Mesenchymal stem cell (in vitro differentiated cells and primary cell): ENCODE measurements at regions not wholly inside any gene's neighbourhood (a gene's known extent, or its start where the extent isn't known, plus 50 kb on each side); places are given as distances from the start of the nearest gene placed in this dataset.

Source experiments
- DNase-seq: peaks from one replicate; pipeline ENCODE4 v3.0.0-alpha.2; 2013
- H2AFZ ChIP-seq: one replicate; pipeline ENCODE4 v1.6.1; 2013; ENCODE audit warnings: low read depth, mild to moderate bottlenecking, control low read depth, inconsistent platforms, low read length, moderate library complexity
- H2AK5ac ChIP-seq: 2 replicates; pipeline ENCODE4 v1.6.1; 2013; ENCODE audit warnings: low read length, moderate library complexity, mild to moderate bottlenecking, inconsistent platforms; ENCODE audit not compliant: severe bottlenecking
- H2BK120ac ChIP-seq: one replicate; pipeline ENCODE4 v1.6.1; 2013; ENCODE audit warnings: low read depth, mild to moderate bottlenecking, inconsistent platforms, low read length, moderate library complexity
- H2BK12ac ChIP-seq, 2 experiments: one replicate each; pipeline ENCODE4 v1.6.1; 2013; ENCODE audit warnings: inconsistent platforms in 2 of 2, low read length in 2 of 2, mild to moderate bottlenecking in 2 of 2, moderate library complexity in 2 of 2, control low read depth in 1 of 2
- H2BK15ac ChIP-seq: one replicate; pipeline ENCODE4 v1.6.1; 2013; ENCODE audit warnings: mild to moderate bottlenecking, low read depth, inconsistent platforms; ENCODE audit not compliant: poor library complexity, severe bottlenecking
- H2BK5ac ChIP-seq: 2 replicates; pipeline ENCODE4 v1.6.1; 2013; ENCODE audit warnings: low read depth, mild to moderate bottlenecking, low read length, control low read depth, inconsistent platforms; ENCODE audit not compliant: poor library complexity, severe bottlenecking
- H3K14ac ChIP-seq, 2 experiments: one replicate each; pipeline ENCODE4 v1.6.1; 2013; ENCODE audit warnings: inconsistent platforms in 2 of 2, low read length in 2 of 2, control low read depth in 1 of 2, mild to moderate bottlenecking in 1 of 2, moderate library complexity in 1 of 2
- H3K18ac ChIP-seq, 2 experiments: one replicate each; pipeline ENCODE4 v1.6.1; 2013; ENCODE audit warnings: inconsistent platforms in 2 of 2, low read length in 2 of 2, control low read depth in 1 of 2, low read depth in 1 of 2, mild to moderate bottlenecking in 1 of 2
- H3K23ac ChIP-seq, 2 experiments: one replicate each; pipeline ENCODE4 v1.6.1; 2013; ENCODE audit warnings: inconsistent platforms in 2 of 2, low read length in 2 of 2, mild to moderate bottlenecking in 2 of 2, moderate library complexity in 2 of 2, control low read depth in 1 of 2
- H3K27ac ChIP-seq: 2 replicates; pipeline ENCODE4 v1.5.1; 2013; ENCODE audit warnings: mild to moderate bottlenecking, moderate library complexity, low read length, control low read depth, inconsistent platforms; ENCODE audit not compliant: poor library complexity, severe bottlenecking
- H3K27me3 ChIP-seq, 2 experiments: 2 replicates each; pipeline versions ENCODE4 v1.6.1 to v1.7.0; 2013; ENCODE audit warnings: low read length in 2 of 2, mild to moderate bottlenecking in 2 of 2, moderate library complexity in 2 of 2, control low read depth in 1 of 2, inconsistent platforms in 1 of 2; ENCODE audit not compliant: control insufficient read depth in 1 of 2, insufficient read depth in 1 of 2
- H3K36me3 ChIP-seq, 2 experiments: 2 replicates each; pipeline versions ENCODE4 v1.6.1 to v1.7.0; 2013; ENCODE audit warnings: low read length in 2 of 2, control low read depth in 1 of 2, inconsistent platforms in 1 of 2, low read depth in 1 of 2, mild to moderate bottlenecking in 1 of 2; ENCODE audit not compliant: insufficient read depth in 2 of 2, control insufficient read depth in 1 of 2
- H3K4ac ChIP-seq, 2 experiments: one replicate each; pipeline ENCODE4 v1.6.1; 2013; ENCODE audit warnings: inconsistent platforms in 2 of 2, low read length in 2 of 2, mild to moderate bottlenecking in 2 of 2, moderate library complexity in 2 of 2, control low read depth in 1 of 2, low read depth in 1 of 2
- H3K4me1 ChIP-seq: 2 replicates; pipeline ENCODE4 v1.6.1; 2013; ENCODE audit warnings: low read depth, low read length, control low read depth; ENCODE audit not compliant: control insufficient read depth, insufficient read depth
- H3K4me2 ChIP-seq: 2 replicates; pipeline ENCODE4 v1.6.1; 2013; ENCODE audit warnings: low read length, mild to moderate bottlenecking, inconsistent platforms; ENCODE audit not compliant: poor library complexity, severe bottlenecking
- H3K4me3 ChIP-seq, 2 experiments: 2 replicates each; pipeline versions ENCODE4 v1.5.1 to v1.7.0; 2013; ENCODE audit warnings: low read length in 2 of 2, mild to moderate bottlenecking in 2 of 2, control low read depth in 1 of 2, low read depth in 1 of 2; ENCODE audit not compliant: insufficient read depth in 1 of 2
- H3K79me1 ChIP-seq: replicated peaks from 2 replicates; pipeline ENCODE4 v1.6.1; 2013; ENCODE audit warnings: mild to moderate bottlenecking, control low read depth, low read length, inconsistent platforms; ENCODE audit not compliant: poor library complexity, severe bottlenecking
- H3K9ac ChIP-seq: 2 replicates; pipeline ENCODE4 v1.7.0; 2013; ENCODE audit warnings: mild to moderate bottlenecking, low read length, moderate library complexity
- H3K9me3 ChIP-seq: 2 replicates; pipeline ENCODE4 v1.7.0; 2013; ENCODE audit warnings: mild to moderate bottlenecking, low read length; ENCODE audit not compliant: control insufficient read depth
- H4K8ac ChIP-seq: one replicate; pipeline ENCODE4 v1.6.1; 2013; ENCODE audit warnings: inconsistent platforms, mild to moderate bottlenecking, low read length, moderate library complexity
- H4K91ac ChIP-seq: one replicate; pipeline ENCODE4 v1.6.1; 2013; ENCODE audit warnings: mild to moderate bottlenecking, low read length, inconsistent platforms
- WGBS: methylation state at CpG from one replicate; pipeline ENCODE4 v1.1.7; 2013; ENCODE audit warnings: mixed read lengths; 5-methylcytosine and 5-hydroxymethylcytosine counted together

- H3K27ac ChIP-seq, result no peak overlapping the region
- no peak overlapping the region for H4K8ac ChIP-seq
- no peak overlapping the region for H3K4me2 ChIP-seq
- H3K4me1 ChIP-seq, result no peaks in the 10 kb centered on the region
- H2BK5ac ChIP-seq, result no peak overlapping the region
- 100% methylated on average over 1 of the region's 1 CpG for WGBS
- no peak overlapping the region for H4K91ac ChIP-seq
- H3K14ac ChIP-seq, result no peak overlapping the region
- H3K9ac ChIP-seq, result no peak overlapping the region
- H3K9me3 ChIP-seq, result no peaks in the 10 kb centered on the region
- no peak overlapping the region for H2BK15ac ChIP-seq
- H2AFZ ChIP-seq, result no peak overlapping the region
- no peak for DNase-seq
- H2BK12ac ChIP-seq, result no peak overlapping the region
- no peak overlapping the region for H3K4me3 ChIP-seq
- no peak overlapping the region for H3K23ac ChIP-seq
- no peak overlapping the region for H3K18ac ChIP-seq
- no peaks in the 10 kb centered on the region for H3K36me3 ChIP-seq
- H3K27me3 ChIP-seq, result no peaks in the 10 kb centered on the region
- no peaks in the 10 kb centered on the region for H3K79me1 ChIP-seq
- H2AK5ac ChIP-seq, result no peak overlapping the region
- no peak overlapping the region for H3K4ac ChIP-seq
- no peak overlapping the region for H2BK120ac ChIP-seq
Measured at GRCh38 chr6:120960761-120961160, 373.5 kb downstream of the TBC1D32 start.

GRCh38 chr6:120954111-120954510 is 380.2 kb downstream of the TBC1D32 start:
- Histone ChIP-seq H3K23ac (no peak overlapping the region), H3K9ac (no peak overlapping the region), H3K27me3 (no peaks in the 10 kb centered on the region), H3K4me1 (no peaks in the 10 kb centered on the region), H4K91ac (no peak overlapping the region), H4K8ac (no peak overlapping the region), H2BK12ac (no peak overlapping the region), H3K14ac (no peak overlapping the region), H3K27ac (no peak overlapping the region), H2BK15ac (no peak overlapping the region), H3K4ac (no peak overlapping the region), H3K36me3 (no peaks in the 10 kb centered on the region), H3K4me2 (no peak overlapping the region), H3K18ac (no peak overlapping the region), H2AFZ (no peak overlapping the region), H2AK5ac (no peak overlapping the region), H3K4me3 (no peak overlapping the region), H3K9me3 (no peaks in the 10 kb centered on the region), H3K79me1 (no peaks in the 10 kb centered on the region), H2BK5ac (no peak overlapping the region), H2BK120ac (no peak overlapping the region)
- no peak for DNase-seq
- WGBS, result no CpG with 5 or more reads among the region's 1 CpG

GRCh38 chr6:120951258-120951657 is 383.0 kb downstream of the TBC1D32 start:
- Histone ChIP-seq H3K4me3 (no peak overlapping the region), H2BK12ac (no peak overlapping the region), H3K27me3 (no peaks in the 10 kb centered on the region), H4K91ac (no peak overlapping the region), H3K23ac (no peak overlapping the region), H3K27ac (no peak overlapping the region), H3K14ac (no peak overlapping the region), H4K8ac (no peak overlapping the region), H2BK5ac (no peak overlapping the region), H2BK15ac (no peak overlapping the region), H3K79me1 (no peaks in the 10 kb centered on the region), H2AFZ (no peak overlapping the region), H2BK120ac (no peak overlapping the region), H3K4me1 (no peaks in the 10 kb centered on the region), H3K18ac (no peak overlapping the region), H3K4ac (no peak overlapping the region), H3K4me2 (no peak overlapping the region), H3K36me3 (no peaks in the 10 kb centered on the region), H3K9me3 (no peaks in the 10 kb centered on the region), H3K9ac (no peak overlapping the region), H2AK5ac (no peak overlapping the region)
- no peak for DNase-seq
- WGBS, result 78% methylated on average over 3 of the region's 3 CpGs

- H3K4me3 ChIP-seq, result no peak overlapping the region
- no CpG with 5 or more reads among the region's 1 CpG for WGBS
- H3K27ac ChIP-seq, result no peak overlapping the region
- no peaks in the 10 kb centered on the region for H3K27me3 ChIP-seq
- no peak overlapping the region for H2BK12ac ChIP-seq
- no peak overlapping the region for H2AFZ ChIP-seq
- H3K18ac ChIP-seq, result no peak overlapping the region
- no peaks in the 10 kb centered on the region for H3K36me3 ChIP-seq
- H2AK5ac ChIP-seq, result no peak overlapping the region
- H3K14ac ChIP-seq, result no peak overlapping the region
- DNase-seq, result no peak
- no peak overlapping the region for H4K91ac ChIP-seq
- H2BK15ac ChIP-seq, result no peak overlapping the region
- H3K4me2 ChIP-seq, result no peak overlapping the region
- no peak overlapping the region for H3K4ac ChIP-seq
- H3K23ac ChIP-seq, result no peak overlapping the region
- H3K9me3 ChIP-seq, result no peaks in the 10 kb centered on the region
- H4K8ac ChIP-seq, result no peak overlapping the region
- no peaks in the 10 kb centered on the region for H3K4me1 ChIP-seq
- no peak overlapping the region for H2BK5ac ChIP-seq
- H3K79me1 ChIP-seq, result no peaks in the 10 kb centered on the region
- H2BK120ac ChIP-seq, result no peak overlapping the region
- H3K9ac ChIP-seq, result no peak overlapping the region
Measured at GRCh38 chr6:120947111-120947510, 387.2 kb downstream of the TBC1D32 start.
